Liver (tissue), 3 donors: ENCODE measurements at regions not wholly inside any gene's neighbourhood (a gene's known extent, or its start where the extent isn't known, plus 50 kb on each side); places are given as distances from the start of the nearest gene placed in this dataset.

ENCODE experiments used
- GABPA ChIP-seq, 2 donors: IDR thresholded peaks in 1 of 2; conservative IDR thresholded peaks in 1 of 2; 2 replicates each; pipeline ENCODE4 v1.6.1; 2016; ENCODE audit warnings: antibody characterized with exemption in 2 of 2, mild to moderate bottlenecking in 1 of 2, moderate library complexity in 1 of 2
- HNF4A ChIP-seq, 2 donors: conservative IDR thresholded peaks; 2 replicates each; pipeline ENCODE4 v1.6.1; 2016; ENCODE audit warnings: antibody characterized with exemption in 2 of 2, mild to moderate bottlenecking in 2 of 2
- JUND ChIP-seq, 2 donors: IDR thresholded peaks; 2 replicates each; pipeline ENCODE4 v1.6.1; 2016; ENCODE audit warnings: antibody characterized with exemption in 2 of 2
- MAX ChIP-seq: IDR thresholded peaks from 2 replicates; pipeline ENCODE4 v1.6.1; 2016; ENCODE audit warnings: antibody characterized with exemption
- NR2F2 ChIP-seq: IDR thresholded peaks from 2 replicates; pipeline ENCODE4 v1.6.1; 2016; ENCODE audit warnings: antibody characterized with exemption
- REST ChIP-seq: IDR thresholded peaks from 2 replicates; pipeline ENCODE4 v1.6.1; 2016; ENCODE audit warnings: antibody characterized with exemption, mild to moderate bottlenecking
- TAF1 ChIP-seq: conservative IDR thresholded peaks from 2 replicates; pipeline ENCODE4 v1.6.1; 2016; ENCODE audit warnings: antibody characterized with exemption, mild to moderate bottlenecking
- TF ChIP-seq, protein P1 (sequence below): fragments of 150-350 bp; IDR thresholded peaks from 2 replicates; pipeline ENCODE4 v1.5.1; 2017; ENCODE audit warnings: improper control_type of control experiment, low read depth, low read length; ENCODE audit not compliant: missing input control
- donor health status: healthy.
- donor health status: healthy.

GRCh38 chr14:82710267-82710841 lies 1176.7 kb upstream of the SEL1L start:
- TF ChIP-seq, protein P1, sequence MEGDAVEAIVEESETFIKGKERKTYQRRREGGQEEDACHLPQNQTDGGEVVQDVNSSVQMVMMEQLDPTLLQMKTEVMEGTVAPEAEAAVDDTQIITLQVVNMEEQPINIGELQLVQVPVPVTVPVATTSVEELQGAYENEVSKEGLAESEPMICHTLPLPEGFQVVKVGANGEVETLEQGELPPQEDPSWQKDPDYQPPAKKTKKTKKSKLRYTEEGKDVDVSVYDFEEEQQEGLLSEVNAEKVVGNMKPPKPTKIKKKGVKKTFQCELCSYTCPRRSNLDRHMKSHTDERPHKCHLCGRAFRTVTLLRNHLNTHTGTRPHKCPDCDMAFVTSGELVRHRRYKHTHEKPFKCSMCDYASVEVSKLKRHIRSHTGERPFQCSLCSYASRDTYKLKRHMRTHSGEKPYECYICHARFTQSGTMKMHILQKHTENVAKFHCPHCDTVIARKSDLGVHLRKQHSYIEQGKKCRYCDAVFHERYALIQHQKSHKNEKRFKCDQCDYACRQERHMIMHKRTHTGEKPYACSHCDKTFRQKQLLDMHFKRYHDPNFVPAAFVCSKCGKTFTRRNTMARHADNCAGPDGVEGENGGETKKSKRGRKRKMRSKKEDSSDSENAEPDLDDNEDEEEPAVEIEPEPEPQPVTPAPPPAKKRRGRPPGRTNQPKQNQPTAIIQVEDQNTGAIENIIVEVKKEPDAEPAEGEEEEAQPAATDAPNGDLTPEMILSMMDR: peak; percentile 64
- TF ChIP-seq HNF4A (conservative IDR thresholded peaks at IDR 0.05) (no peak), TAF1 (no peak), GABPA (IDR thresholded peaks at IDR 0.05 in 1 of 2, conservative IDR thresholded peaks at IDR 0.05 in 1 of 2) (no peak), REST (no peak), MAX (no peak), NR2F2 (no peak), JUND (IDR thresholded peaks at IDR 0.05) (no peak)
